ENCODE measurements at regions not wholly inside any gene's neighbourhood (a gene's known extent, or its start where the extent isn't known, plus 50 kb on each side); places are given as distances from the start of the nearest gene placed in this dataset.

GRCh38 chr3:105923140-105923539, 54.3 kb upstream of the CBLB start:
- DNase-seq = no peak

GRCh38 chr3:105927741-105928140, 58.9 kb upstream of the CBLB start:
- no peak for DNase-seq

- no peak for DNase-seq
These were observed 61.9 kb upstream of the CBLB start for GRCh38 chr3:105930733-105931132.

GRCh38 chr3:105931500-105931899, 62.7 kb upstream of the CBLB start:
- no peak for DNase-seq

- no peak for DNase-seq
These were observed 65.1 kb upstream of the CBLB start for GRCh38 chr3:105933871-105934270.

GRCh38 chr3:105938101-105938500, 69.3 kb upstream of the CBLB start:
- DNase-seq = peak; percentile 43

GRCh38 chr3:105938806-105939205, 70.0 kb upstream of the CBLB start:
- DNase-seq = no peak

GRCh38 chr3:105944276-105944675, 75.5 kb upstream of the CBLB start:
- peak; percentile 79 for DNase-seq

GRCh38 chr3:105944721-105945120, 75.9 kb upstream of the CBLB start:
- peak; percentile 93 for DNase-seq

GRCh38 chr3:105948101-105948500, 79.3 kb upstream of the CBLB start:
- DNase-seq = no peak

- DNase-seq = no peak
These were observed 82.2 kb upstream of the CBLB start for GRCh38 chr3:105950881-105951600.

GRCh38 chr3:105953831-105954230, 85.0 kb upstream of the CBLB start:
- peak; percentile 39 for DNase-seq

GRCh38 chr3:105956306-105956705, 87.5 kb upstream of the CBLB start:
- DNase-seq = no peak

GRCh38 chr3:105957722-105958121, 88.9 kb upstream of the CBLB start:
- peak; percentile 88 for DNase-seq

GRCh38 chr3:105958237-105959000, 89.6 kb upstream of the CBLB start:
- no peak for DNase-seq

GRCh38 chr3:105959851-105960250, 91.0 kb upstream of the CBLB start:
- no peak for DNase-seq

GRCh38 chr3:105960381-105960780, 91.6 kb upstream of the CBLB start:
- DNase-seq = no peak

- DNase-seq = no peak
These were observed 94.3 kb upstream of the CBLB start for GRCh38 chr3:105963161-105963560.

- no peak for DNase-seq
These were observed 96.6 kb upstream of the CBLB start for GRCh38 chr3:105965384-105965783.

- DNase-seq = peak; percentile 25
These were observed 98.3 kb upstream of the CBLB start for GRCh38 chr3:105967117-105967516.

- peak; percentile 41 for DNase-seq
These were observed 101.5 kb upstream of the CBLB start for GRCh38 chr3:105970283-105970682.

GRCh38 chr3:105972069-105972468, 103.3 kb upstream of the CBLB start:
- no peak for DNase-seq

- DNase-seq = no peak
These were observed 105.6 kb upstream of the CBLB start for GRCh38 chr3:105974381-105974780.

- no peak for DNase-seq
These were observed 107.4 kb upstream of the CBLB start for GRCh38 chr3:105976196-105976595.

GRCh38 chr3:105979961-105980360, 111.1 kb upstream of the CBLB start:
- no peak for DNase-seq
